Activated CD4-positive, alpha-beta T cell treated with anti-CD3 and anti-CD28 coated beads for 36 hours (primary cell): ENCODE measurements at regions not wholly inside any gene's neighbourhood (a gene's known extent, or its start where the extent isn't known, plus 50 kb on each side); places are given as distances from the start of the nearest gene placed in this dataset.
A peak's percentile ranks its signal among the peaks of the same experiment; 100 is the strongest.
"Not testable (repeated sequence)": the region's sequence is repeated elsewhere in the genome, so short reads cannot be mapped to it uniquely, and the experiment has no call there.

Experiments used
- ATAC-seq: fragments of 200-7000 bp; cut with Tn5 transposase; one replicate; pipeline ENCODE4 v1.10.0; 2021; ENCODE audit warnings: mild to moderate bottlenecking, moderate library complexity
- CTCF ChIA-PET: fragments of 350-600 bp; sonication (Branson Sonifier 250); formaldehyde crosslinking; loops from one replicate; lab custom pipeline; 2021; ENCODE audit warnings: antibody characterized with exemption; lab: Charles Lee
- POLR2A ChIA-PET: fragments of 350-600 bp; sonication (Branson Sonifier 250); formaldehyde crosslinking; loops from one replicate; lab custom pipeline; 2021; ENCODE audit warnings: antibody characterized with exemption, inconsistent platforms; lab: Charles Lee
- DNase-seq: peaks from one replicate; pipeline ENCODE4 v3.0.0-alpha.2; 2020
- H3K27ac Mint-ChIP-seq: one replicate; pipeline ENCODE4 v1.8.0; 2021; ENCODE audit warnings: mixed read lengths
- H3K27me3 Mint-ChIP-seq: one replicate; pipeline ENCODE4 v1.8.0; 2021; ENCODE audit warnings: mixed read lengths
- H3K36me3 Mint-ChIP-seq: one replicate; pipeline ENCODE4 v1.8.0; 2021; ENCODE audit warnings: low read depth, mixed read lengths
- H3K4me1 Mint-ChIP-seq: one replicate; pipeline ENCODE4 v1.8.0; 2021; ENCODE audit warnings: mixed read lengths
- H3K4me3 Mint-ChIP-seq: one replicate; pipeline ENCODE4 v1.8.0; 2021; ENCODE audit warnings: mild to moderate bottlenecking, moderate library complexity, mixed read lengths
- H3K9me3 Mint-ChIP-seq: one replicate; pipeline ENCODE4 v1.8.0; 2021; ENCODE audit warnings: low read depth, mixed read lengths
- intact Hi-C, 2 experiments: fragments of 100-400 bp; cut with DNase I in 1 of 2; cut with micrococcal nuclease in 1 of 2; formaldehyde crosslinking; loops; one replicate each; pipeline versions ENCODE4 v1.14.2 to v1.15.1; 2022 to 2024; cut with DNase I, micrococcal nuclease

DNA sequence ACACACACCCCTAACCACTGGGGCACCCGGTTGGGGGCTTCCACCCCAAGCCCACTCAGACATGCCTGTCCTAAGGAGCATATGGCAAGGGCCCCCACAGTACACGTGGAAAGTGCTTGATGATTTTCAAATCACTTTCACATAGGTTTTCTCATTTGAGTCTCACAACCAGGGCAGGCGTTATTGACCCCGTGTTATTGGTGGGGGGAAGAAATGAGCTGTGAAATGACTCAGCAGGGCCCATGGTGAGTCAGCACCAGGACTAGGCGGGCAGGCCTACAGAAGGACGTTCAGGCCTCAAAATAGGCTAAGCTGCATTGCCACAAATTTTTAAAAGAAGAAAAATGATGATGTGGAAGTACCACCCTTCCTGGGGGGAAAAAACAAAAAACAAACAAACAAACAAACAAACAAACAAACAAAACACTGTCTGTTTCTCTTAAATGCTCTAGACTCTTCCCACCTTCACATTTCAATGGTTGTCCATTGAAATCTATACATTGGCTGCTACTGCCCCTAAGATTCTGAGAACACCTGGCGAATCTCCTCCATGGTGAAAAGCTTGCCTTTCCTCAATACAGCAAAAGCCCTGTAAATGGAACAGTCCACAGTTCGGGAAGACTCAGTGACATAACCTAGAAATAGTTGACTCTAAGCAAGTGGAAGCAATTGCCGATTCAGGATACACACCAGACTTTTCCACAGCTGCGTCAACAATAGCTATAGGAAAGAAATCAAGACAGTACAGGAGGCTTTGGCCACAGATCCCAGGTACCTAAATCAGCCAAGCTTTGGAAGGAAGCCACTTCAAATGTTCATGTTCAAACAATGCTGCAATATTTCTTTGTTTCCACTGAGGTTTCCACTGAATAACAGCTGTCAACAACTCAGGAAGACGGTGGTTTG lies 234.7 kb downstream of the TOMM20 start:
- Mint-ChIP-seq H3K27me3 (peaks cover 5% of the 10 kb centered on the region), H3K36me3 (no peaks in the 10 kb centered on the region), H3K9me3 (peaks cover 2% of the 10 kb centered on the region), H3K4me1 (peaks cover 30% of the 10 kb centered on the region), H3K27ac (peak overlapping the region; percentile 15), H3K4me3 (no peak overlapping the region)
- ChIA-PET POLR2A (no interaction called here), CTCF (interaction anchor here (0.7 to 0.9 kb wide), 3 partner anchors 77 to 189 kb away, joined by 3 to 5 read pairs (median 3); no protein-coding TSS in a partner anchor)
- ATAC-seq = peak; percentile 91
- DNase-seq = peak; percentile 73
- intact Hi-C loops = no loop called here

DNA sequence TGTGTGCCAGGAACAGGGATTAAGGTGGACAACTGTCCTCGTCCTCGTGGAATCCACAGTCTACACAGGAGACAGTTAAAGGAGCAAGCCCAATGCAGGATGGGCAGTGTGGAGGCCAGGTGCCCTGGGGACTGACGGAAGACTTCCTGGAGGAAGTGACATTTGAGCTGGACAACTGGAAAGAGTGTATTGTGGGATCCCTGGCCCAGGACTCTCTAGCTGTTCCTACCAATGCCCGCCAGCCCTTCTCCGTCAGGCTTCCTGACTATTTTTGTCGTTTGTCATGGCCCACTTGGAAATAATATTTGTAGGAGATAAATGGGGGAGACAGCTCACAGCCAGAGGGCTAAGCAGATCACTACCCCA lies 235.3 kb downstream of the TOMM20 start:
- intact Hi-C loops = no loop called here
- Mint-ChIP-seq H3K27me3 (peaks cover 5% of the 10 kb centered on the region), H3K4me1 (peaks cover 30% of the 10 kb centered on the region), H3K4me3 (no peak overlapping the region), H3K9me3 (peaks cover 2% of the 10 kb centered on the region), H3K36me3 (no peaks in the 10 kb centered on the region), H3K27ac (no peak overlapping the region)
- DNase-seq (no peak), ATAC-seq (no peak)
- CTCF ChIA-PET = interaction anchor here (0.7 to 1.6 kb wide), 3 partner anchors 9 to 190 kb away, joined by 3 to 6 read pairs (median 5); no protein-coding TSS in a partner anchor
- POLR2A ChIA-PET = no interaction called here

- no peaks in the 10 kb centered on the region for H3K36me3 Mint-ChIP-seq
- H3K4me1 Mint-ChIP-seq = peaks cover 30% of the 10 kb centered on the region
- no peak overlapping the region for H3K4me3 Mint-ChIP-seq
- H3K27ac Mint-ChIP-seq = no peak overlapping the region
- ATAC-seq (no peak), DNase-seq (no peak)
- intact Hi-C loops = no loop called here
- ChIA-PET POLR2A (no interaction called here), CTCF (interaction anchor here (1.2 to 1.6 kb wide), 2 partner anchors 10 to 65 kb away, joined by 3 to 6 read pairs; no protein-coding TSS in a partner anchor)
- peaks cover 5% of the 10 kb centered on the region for H3K27me3 Mint-ChIP-seq
- peaks cover 2% of the 10 kb centered on the region for H3K9me3 Mint-ChIP-seq
These were observed 236.0 kb downstream of the TOMM20 start for GRCh38 chr1:234892642-234893041.

DNA sequence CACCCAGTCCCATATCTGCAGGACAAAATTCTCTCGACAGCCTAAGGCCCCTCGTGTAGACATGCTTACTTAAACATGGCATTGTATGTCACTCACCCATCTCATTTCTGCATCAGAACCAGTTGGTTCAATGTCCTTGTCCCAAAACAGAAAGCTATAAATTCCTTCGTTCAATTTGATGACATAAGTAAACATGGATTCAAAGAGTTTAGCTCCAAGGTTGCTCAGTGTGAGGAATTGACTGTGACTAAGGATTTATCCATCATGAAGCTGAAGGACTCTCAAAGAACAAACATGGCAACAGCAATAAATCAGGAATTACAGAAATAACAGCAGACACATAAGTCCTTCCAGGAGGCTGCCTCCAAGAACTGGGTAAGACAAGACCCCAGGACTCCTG lies 237.2 kb downstream of the TOMM20 start:
- intact Hi-C loops = no loop called here
- Mint-ChIP-seq H3K4me3 (no peak overlapping the region), H3K36me3 (no peaks in the 10 kb centered on the region), H3K9me3 (peaks cover 2% of the 10 kb centered on the region), H3K27me3 (peaks cover 5% of the 10 kb centered on the region), H3K4me1 (peaks cover 33% of the 10 kb centered on the region), H3K27ac (no peak overlapping the region)
- DNase-seq = no peak
- ATAC-seq = no peak
- ChIA-PET CTCF (interaction anchor here (0.6 to 1.2 kb wide), 3 partner anchors 66 to 777 kb away, joined by 3 read pairs; no protein-coding TSS in a partner anchor), POLR2A (no interaction called here)

GRCh38 chr1:234889643-234890042 lies 239.0 kb downstream of the TOMM20 start:
- Mint-ChIP-seq H3K27me3 (peaks cover 5% of the 10 kb centered on the region), H3K4me1 (peaks cover 30% of the 10 kb centered on the region), H3K9me3 (peaks cover 2% of the 10 kb centered on the region), H3K27ac (no peak overlapping the region), H3K4me3 (no peak overlapping the region), H3K36me3 (no peaks in the 10 kb centered on the region)
- ChIA-PET CTCF (interaction anchor here (0.6 kb wide), 1 partner anchor 7 kb away, joined by 4 read pairs; no protein-coding TSS in a partner anchor), POLR2A (no interaction called here)
- no peak for DNase-seq
- ATAC-seq = no peak
- intact Hi-C loops = no loop called here

GRCh38 chr1:234888247-234888646 lies 240.4 kb downstream of the TOMM20 start:
- H3K27ac Mint-ChIP-seq, intact Hi-C loops, H3K4me3 Mint-ChIP-seq, DNase-seq, H3K27me3 Mint-ChIP-seq, H3K36me3 Mint-ChIP-seq, H3K9me3 Mint-ChIP-seq, ATAC-seq: not testable (repeated sequence)
- ChIA-PET POLR2A (interaction anchor here (0.6 kb wide), 1 partner anchor 178 kb away, joined by 3 read pairs; no protein-coding TSS in a partner anchor), CTCF (interaction anchor here (0.5 to 1.4 kb wide), 2 partner anchors 45 to 257 kb away, joined by 4 read pairs; no protein-coding TSS in a partner anchor)
- H3K4me1 Mint-ChIP-seq = peaks cover 16% of the 10 kb centered on the region

GRCh38 chr1:234887016-234887900 lies 241.4 kb downstream of the TOMM20 start:
- no peak overlapping the region for H3K4me3 Mint-ChIP-seq
- ATAC-seq (no peak), DNase-seq (no peak)
- H3K9me3 Mint-ChIP-seq = no peaks in the 10 kb centered on the region
- H3K36me3 Mint-ChIP-seq = no peaks in the 10 kb centered on the region
- CTCF ChIA-PET = interaction anchor here (1.4 kb wide), 1 partner anchor 44 kb away, joined by 4 read pairs; no protein-coding TSS in a partner anchor
- POLR2A ChIA-PET = interaction anchor here (0.6 kb wide), 1 partner anchor 179 kb away, joined by 3 read pairs; no protein-coding TSS in a partner anchor
- H3K4me1 Mint-ChIP-seq = peaks cover 19% of the 10 kb centered on the region
- intact Hi-C loops = no loop called here
- peaks cover 5% of the 10 kb centered on the region for H3K27me3 Mint-ChIP-seq
- H3K27ac Mint-ChIP-seq = no peak overlapping the region

DNA sequence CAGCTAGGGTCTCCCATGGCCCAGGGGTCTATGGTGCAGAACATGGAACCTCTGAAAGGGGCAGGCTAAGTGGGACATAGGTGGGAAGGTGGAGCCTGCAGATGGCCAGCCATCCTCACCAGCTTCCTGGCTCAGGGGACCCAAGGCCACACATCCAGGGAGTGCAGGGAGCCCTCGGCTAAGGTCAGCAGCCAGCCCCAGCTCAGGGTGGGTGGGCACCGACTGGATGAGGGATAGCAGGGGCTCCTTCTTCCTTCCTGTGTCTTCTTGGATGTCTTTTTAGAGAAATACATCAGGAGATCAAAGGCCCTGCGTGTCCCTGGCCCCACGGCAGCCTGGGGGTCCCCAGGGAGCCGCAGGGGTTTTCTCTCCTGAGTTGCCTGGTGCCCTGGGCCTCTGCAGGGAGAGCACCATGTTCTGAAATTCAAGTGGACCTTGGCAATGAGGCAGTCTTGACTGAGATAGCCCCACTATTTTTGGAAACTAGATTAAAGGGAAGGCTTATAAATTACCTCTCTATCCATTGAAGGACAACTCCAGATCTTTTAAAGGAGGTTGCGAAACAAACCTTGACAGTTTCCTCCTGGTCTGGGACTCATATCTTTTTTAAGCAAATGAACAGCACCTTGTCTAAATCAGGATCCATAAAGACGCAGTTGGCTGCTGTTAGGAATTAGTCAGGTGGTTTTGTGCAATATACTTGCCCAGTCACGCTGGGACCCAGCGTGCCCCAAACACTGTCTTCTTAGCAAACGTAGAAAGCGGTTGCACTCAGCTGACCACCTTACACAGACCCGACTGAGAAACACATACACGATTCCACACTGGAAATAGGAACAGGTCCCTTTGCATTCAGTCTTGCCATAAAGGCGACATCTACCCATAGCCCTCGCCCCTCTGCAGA lies 242.3 kb downstream of the TOMM20 start:
- Mint-ChIP-seq H3K9me3 (no peaks in the 10 kb centered on the region), H3K4me3 (no peak overlapping the region), H3K4me1 (peaks cover 29% of the 10 kb centered on the region), H3K27ac (no peak overlapping the region), H3K36me3 (no peaks in the 10 kb centered on the region), H3K27me3 (peaks cover 3% of the 10 kb centered on the region)
- ChIA-PET CTCF (interaction anchor here (1.4 kb wide), 1 partner anchor 43 kb away, joined by 4 read pairs; no protein-coding TSS in a partner anchor), POLR2A (no interaction called here)
- no peak for DNase-seq
- intact Hi-C loops = no loop called here
- no peak for ATAC-seq

DNA sequence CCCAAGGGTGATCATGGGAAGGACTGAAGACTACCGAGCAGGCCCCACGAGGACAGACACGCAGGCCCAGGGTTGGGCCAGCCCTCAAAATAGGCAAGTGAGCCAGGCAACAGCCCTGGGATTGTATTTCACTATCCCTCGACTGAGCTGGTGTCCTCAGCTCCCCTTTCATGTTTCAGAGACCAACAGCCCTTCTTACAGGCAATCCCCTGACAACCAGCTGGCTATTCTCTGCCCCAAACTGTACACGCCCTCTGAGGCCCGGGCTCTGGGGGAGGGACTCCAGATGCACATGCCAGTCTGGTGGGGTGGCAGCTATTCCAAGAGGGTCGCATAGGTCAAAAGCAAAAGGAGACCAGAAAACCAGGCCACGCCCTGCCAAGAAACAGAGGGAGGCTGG lies 243.0 kb downstream of the TOMM20 start:
- no peak for ATAC-seq
- H3K27ac Mint-ChIP-seq = no peak overlapping the region
- H3K27me3 Mint-ChIP-seq = peaks cover 3% of the 10 kb centered on the region
- POLR2A ChIA-PET = no interaction called here
- H3K9me3 Mint-ChIP-seq = no peaks in the 10 kb centered on the region
- DNase-seq = no peak
- CTCF ChIA-PET = no interaction called here
- H3K36me3 Mint-ChIP-seq = no peaks in the 10 kb centered on the region
- no peak overlapping the region for H3K4me3 Mint-ChIP-seq
- intact Hi-C loops = no loop called here
- peaks cover 27% of the 10 kb centered on the region for H3K4me1 Mint-ChIP-seq

DNA sequence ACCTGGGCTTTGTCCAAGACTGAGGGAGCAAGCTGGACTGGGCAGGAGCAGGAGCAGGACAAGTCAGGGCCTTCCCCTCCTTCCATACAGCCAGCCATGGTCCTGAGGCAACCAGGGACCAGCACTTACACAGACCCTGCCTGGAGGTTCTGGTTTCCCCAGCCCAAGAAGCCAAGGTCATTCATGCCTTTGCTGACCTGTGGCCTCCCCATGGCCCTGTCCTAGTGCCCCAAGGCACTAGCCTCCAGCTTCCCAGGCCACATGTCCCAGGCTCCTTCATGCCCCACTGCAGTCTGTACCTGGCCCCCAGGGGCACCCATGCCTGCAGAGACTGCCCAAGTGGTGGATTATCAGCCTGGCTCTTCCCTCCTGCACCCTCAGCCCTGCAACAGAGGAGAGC lies 243.9 kb downstream of the TOMM20 start:
- Mint-ChIP-seq H3K4me3 (no peak overlapping the region), H3K27me3 (no peaks in the 10 kb centered on the region), H3K4me1 (peaks cover 31% of the 10 kb centered on the region), H3K27ac (no peak overlapping the region), H3K36me3 (no peaks in the 10 kb centered on the region), H3K9me3 (no peaks in the 10 kb centered on the region)
- ChIA-PET CTCF (interaction anchor here (0.5 kb wide), 1 partner anchor 207 kb away, joined by 4 read pairs; no protein-coding TSS in a partner anchor), POLR2A (no interaction called here)
- ATAC-seq = no peak
- DNase-seq = no peak
- intact Hi-C loops = loop anchor here in 1 of 2 experiments (5.0 kb wide), 2 partner anchors 43 to 78 kb away; no protein-coding TSS in a partner anchor
